Upper lobe of right lung (tissue), 1 donor: ENCODE measurements at regions not wholly inside any gene's neighbourhood (a gene's known extent, or its start where the extent isn't known, plus 50 kb on each side); places are given as distances from the start of the nearest gene placed in this dataset.

Experiments used
- ATAC-seq: fragments of 200-7000 bp; cut with Tn5 transposase; one replicate; pipeline ENCODE4 v1.9.1; 2020; ENCODE audit warnings: mild to moderate bottlenecking, moderate library complexity
- DNase-seq: peaks from one replicate; pipeline ENCODE4 v3.0.0-alpha.2; 2020
- H3K27ac ChIP-seq: fragments of 200-600 bp; one replicate; pipeline ENCODE4 v1.8.0; 2022
- H3K27me3 ChIP-seq: fragments of 200-600 bp; one replicate; pipeline ENCODE4 v1.8.0; 2022; ENCODE audit warnings: mild to moderate bottlenecking
- H3K36me3 ChIP-seq: fragments of 200-600 bp; one replicate; pipeline ENCODE4 v1.8.0; 2022
- H3K4me1 ChIP-seq: fragments of 200-600 bp; one replicate; pipeline ENCODE4 v1.8.0; 2022
- H3K4me3 ChIP-seq: fragments of 200-600 bp; one replicate; pipeline ENCODE4 v1.8.0; 2022; ENCODE audit warnings: mild to moderate bottlenecking
- H3K9me3 ChIP-seq: fragments of 200-600 bp; one replicate; pipeline ENCODE4 v1.8.0; 2022
- intact Hi-C: fragments of 100-400 bp; cut with DNase I; formaldehyde crosslinking; loops from one replicate; pipeline ENCODE4 v1.11.0; 2022
- TF ChIP-seq, protein P1 (sequence below): fragments of 200-600 bp; IDR thresholded peaks from one replicate; pipeline ENCODE4 v1.8.0; 2022; ENCODE audit warnings: antibody characterized with exemption
- donor health status: DM: no; HTN: yes; CAD: no; lungs with severe emphysema.

DNA sequence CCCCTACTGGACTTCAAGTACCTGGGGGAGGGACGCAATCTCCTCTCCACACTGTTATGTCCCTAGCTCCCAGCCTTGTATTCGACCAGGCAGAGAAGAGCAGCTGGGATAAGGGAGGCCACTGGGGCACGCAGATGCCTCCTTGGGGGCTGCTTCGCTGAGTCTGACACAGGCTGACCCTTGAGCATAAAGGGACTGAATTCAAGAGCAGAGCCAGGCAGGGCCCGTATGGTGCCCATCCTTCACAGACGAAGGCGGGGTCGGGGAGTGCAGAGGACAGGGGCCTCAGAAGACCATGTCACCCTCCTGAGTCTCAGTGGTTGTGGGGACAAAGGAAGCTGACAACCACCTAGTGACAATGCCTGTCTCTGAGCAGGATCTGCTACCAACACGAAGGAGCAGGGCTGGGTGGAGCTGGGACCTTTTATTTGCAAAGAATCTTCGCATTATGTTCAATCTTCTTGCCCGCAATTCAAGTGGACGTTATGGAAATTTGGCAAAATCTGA lies 124.6 kb downstream of the TUBA3C start:
- DNase-seq (no peak), ATAC-seq (no peak)
- TF ChIP-seq, protein P1, sequence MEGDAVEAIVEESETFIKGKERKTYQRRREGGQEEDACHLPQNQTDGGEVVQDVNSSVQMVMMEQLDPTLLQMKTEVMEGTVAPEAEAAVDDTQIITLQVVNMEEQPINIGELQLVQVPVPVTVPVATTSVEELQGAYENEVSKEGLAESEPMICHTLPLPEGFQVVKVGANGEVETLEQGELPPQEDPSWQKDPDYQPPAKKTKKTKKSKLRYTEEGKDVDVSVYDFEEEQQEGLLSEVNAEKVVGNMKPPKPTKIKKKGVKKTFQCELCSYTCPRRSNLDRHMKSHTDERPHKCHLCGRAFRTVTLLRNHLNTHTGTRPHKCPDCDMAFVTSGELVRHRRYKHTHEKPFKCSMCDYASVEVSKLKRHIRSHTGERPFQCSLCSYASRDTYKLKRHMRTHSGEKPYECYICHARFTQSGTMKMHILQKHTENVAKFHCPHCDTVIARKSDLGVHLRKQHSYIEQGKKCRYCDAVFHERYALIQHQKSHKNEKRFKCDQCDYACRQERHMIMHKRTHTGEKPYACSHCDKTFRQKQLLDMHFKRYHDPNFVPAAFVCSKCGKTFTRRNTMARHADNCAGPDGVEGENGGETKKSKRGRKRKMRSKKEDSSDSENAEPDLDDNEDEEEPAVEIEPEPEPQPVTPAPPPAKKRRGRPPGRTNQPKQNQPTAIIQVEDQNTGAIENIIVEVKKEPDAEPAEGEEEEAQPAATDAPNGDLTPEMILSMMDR = no peak
- Histone ChIP-seq H3K27ac (no peak overlapping the region), H3K4me1 (no peaks in the 10 kb centered on the region), H3K9me3 (no peaks in the 10 kb centered on the region), H3K4me3 (no peak overlapping the region), H3K36me3 (no peaks in the 10 kb centered on the region), H3K27me3 (no peaks in the 10 kb centered on the region)
- intact Hi-C loops = no loop called here

DNA sequence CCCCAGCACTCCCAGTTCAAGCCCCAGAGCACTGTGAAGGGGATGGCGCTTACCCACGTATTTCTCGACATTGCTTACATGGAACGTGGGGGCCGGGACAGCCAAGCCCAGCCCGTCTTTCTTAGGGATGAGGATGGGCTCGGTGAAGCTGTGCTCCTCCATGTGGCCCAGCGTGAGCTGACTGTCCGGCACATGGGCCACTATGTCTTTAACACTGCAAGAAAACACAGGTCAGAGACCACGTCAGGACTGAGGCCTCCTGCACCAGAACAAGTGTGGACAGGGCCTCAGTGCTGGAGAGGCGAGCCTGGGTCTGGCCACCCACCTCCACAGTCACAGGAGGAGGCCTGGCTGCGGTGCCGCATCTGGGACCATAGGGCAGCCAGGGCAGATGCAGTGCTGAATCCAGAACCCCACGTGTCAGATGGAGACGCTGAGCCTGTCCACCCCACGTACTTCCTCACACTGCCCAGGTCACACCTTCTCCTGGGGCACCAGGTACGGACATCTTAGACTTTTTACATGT lies 125.2 kb downstream of the TUBA3C start:
- intact Hi-C loops = no loop called here
- ATAC-seq (no peak), DNase-seq (no peak)
- Histone ChIP-seq H3K9me3 (no peaks in the 10 kb centered on the region), H3K4me3 (no peak overlapping the region), H3K27ac (no peak overlapping the region), H3K27me3 (no peaks in the 10 kb centered on the region), H3K36me3 (no peaks in the 10 kb centered on the region), H3K4me1 (no peaks in the 10 kb centered on the region)
- TF ChIP-seq, protein P1 = no peak

DNA sequence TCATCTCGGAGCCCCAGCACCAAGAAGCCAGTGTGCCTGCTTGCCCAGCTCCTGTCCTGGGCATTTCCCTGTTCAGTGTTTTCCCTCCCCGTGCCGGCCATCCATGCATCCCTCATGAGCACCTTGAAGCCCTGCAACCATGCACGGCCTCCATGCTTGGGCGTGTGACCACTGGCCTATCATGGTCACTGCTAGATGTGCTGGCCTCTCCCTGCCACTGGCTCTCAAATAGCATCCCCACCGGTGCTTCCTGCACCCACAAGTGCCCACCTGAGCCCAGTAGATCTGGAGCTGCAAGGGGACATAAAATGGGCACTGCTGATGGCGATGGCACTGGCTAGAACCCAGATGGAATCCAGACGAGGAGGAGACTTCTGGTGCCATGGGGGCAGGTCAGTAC lies 126.0 kb downstream of the TUBA3C start:
- intact Hi-C loops = no loop called here
- TF ChIP-seq, protein P1 = no peak

DNA sequence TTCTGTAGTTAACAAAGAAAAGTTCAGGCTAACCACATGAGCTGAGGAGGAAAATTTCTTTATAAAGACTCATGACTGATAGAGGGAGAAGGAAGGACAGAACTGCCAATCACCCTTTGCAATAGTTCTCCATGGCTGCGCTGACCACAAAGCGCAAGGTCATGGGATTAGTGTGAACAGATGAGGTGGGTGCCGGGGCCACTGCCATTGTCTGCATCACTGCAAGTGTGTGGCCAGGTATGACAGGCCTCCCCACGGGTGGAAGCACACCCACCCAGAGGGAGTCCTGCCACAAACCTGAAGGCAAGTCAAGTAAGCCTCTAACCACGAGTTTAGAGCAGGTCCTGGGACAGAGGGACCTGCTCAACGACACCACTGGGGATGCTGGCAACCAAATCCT lies 128.1 kb downstream of the TUBA3C start:
- no peak overlapping the region for H3K4me3 ChIP-seq
- no peaks in the 10 kb centered on the region for H3K9me3 ChIP-seq
- TF ChIP-seq, protein P1 = no peak
- H3K36me3 ChIP-seq = no peaks in the 10 kb centered on the region
- H3K27me3 ChIP-seq = no peaks in the 10 kb centered on the region
- no peaks in the 10 kb centered on the region for H3K4me1 ChIP-seq
- ATAC-seq (no peak), DNase-seq (no peak)
- H3K27ac ChIP-seq = no peak overlapping the region
- intact Hi-C loops = no loop called here

More for the DNA sequence above, 126.0 kb downstream of the TUBA3C start:
- Histone ChIP-seq H3K27me3 (no peaks in the 10 kb centered on the region), H3K4me3 (no peak overlapping the region), H3K4me1 (no peaks in the 10 kb centered on the region), H3K9me3 (no peaks in the 10 kb centered on the region), H3K27ac (no peak overlapping the region), H3K36me3 (no peaks in the 10 kb centered on the region)
- DNase-seq = no peak
- no peak for ATAC-seq

DNA sequence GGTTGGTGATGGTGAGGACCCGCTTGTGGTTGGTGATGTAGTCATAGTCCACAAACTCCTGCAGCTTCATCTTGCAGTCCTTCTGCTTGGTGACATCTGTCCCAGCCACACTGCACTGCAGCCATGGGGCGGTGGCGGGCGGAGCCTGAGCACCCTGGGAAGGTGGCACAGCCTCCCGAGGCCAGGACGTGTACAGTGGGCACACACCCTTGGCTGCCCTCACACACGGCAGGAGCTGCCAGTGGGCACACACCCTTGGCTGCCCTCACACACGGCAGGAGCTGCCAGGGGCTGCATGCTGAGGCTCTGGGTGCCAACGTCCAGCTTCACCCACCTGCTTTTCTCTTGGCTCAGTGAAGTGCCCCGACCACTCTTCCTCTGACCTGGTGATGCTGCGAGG lies 128.7 kb downstream of the TUBA3C start:
- H3K9me3 ChIP-seq = no peaks in the 10 kb centered on the region
- no peak for ATAC-seq

More for the DNA sequence above, 128.7 kb downstream of the TUBA3C start:
- intact Hi-C loops = no loop called here
- DNase-seq = no peak
- Histone ChIP-seq H3K27me3 (no peaks in the 10 kb centered on the region), H3K4me1 (no peaks in the 10 kb centered on the region), H3K36me3 (no peaks in the 10 kb centered on the region), H3K27ac (no peak overlapping the region), H3K4me3 (no peak overlapping the region)
- TF ChIP-seq, protein P1 = no peak
